Myocyte (in vitro differentiated cells): ENCODE measurements at regions not wholly inside any gene's neighbourhood (a gene's known extent, or its start where the extent isn't known, plus 50 kb on each side); places are given as distances from the start of the nearest gene placed in this dataset.
"Not testable (repeated sequence)": the region's sequence is repeated elsewhere in the genome, so short reads cannot be mapped to it uniquely, and the experiment has no call there.

Experiments used
- DNase-seq: peaks from one replicate; pipeline ENCODE4 v3.0.0-alpha.2; 2012; ENCODE audit warnings: low read depth

DNA sequence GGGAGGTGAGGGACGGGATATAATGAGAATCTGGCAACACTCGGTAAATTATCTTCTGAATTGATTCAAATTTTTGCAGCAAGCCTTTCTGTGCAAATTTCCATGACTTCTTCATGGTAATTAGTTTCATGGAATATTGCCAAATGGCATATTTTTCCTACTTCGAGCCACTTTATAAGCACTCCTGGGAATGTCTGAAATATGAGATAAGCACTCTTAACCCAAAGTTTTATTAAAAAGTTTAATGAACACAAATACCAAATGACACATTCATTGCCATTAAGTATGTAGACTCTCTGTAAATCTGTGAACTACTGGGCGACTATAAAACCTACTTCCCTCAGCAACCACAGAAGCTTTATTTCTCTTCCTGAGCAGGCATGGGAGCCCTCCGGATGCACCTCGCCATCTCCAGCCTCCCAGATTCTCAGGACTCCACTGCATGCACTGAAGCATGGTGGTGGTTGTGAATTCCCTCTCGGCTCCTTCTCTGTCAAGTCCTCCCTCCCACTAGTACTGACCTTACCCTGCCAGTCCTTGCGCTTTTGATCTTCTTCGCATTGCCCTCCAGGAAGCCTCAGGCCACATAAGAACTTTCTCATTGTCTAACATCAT, 154.4 kb upstream of the RPL34 start:
- no peak for DNase-seq

DNA sequence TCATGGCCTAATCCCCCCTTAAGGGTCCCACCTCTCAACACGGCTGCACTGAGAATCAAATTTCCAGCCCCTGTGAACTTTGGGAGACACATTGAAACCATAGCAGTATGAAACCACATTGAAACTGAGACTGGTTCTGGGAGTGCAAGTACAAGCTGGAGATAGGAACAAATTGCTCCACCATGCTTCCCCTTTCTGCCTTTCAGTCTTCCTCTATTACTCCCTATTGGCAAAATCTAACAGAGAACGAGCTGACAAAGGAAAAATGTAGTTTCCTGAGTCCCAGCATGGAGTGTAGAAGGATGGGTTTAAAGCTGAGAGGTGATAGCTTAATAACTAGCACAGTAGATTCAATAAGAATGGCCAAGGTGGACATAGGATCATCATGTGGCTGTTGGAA, 161.7 kb upstream of the RPL34 start:
- no peak for DNase-seq

DNA sequence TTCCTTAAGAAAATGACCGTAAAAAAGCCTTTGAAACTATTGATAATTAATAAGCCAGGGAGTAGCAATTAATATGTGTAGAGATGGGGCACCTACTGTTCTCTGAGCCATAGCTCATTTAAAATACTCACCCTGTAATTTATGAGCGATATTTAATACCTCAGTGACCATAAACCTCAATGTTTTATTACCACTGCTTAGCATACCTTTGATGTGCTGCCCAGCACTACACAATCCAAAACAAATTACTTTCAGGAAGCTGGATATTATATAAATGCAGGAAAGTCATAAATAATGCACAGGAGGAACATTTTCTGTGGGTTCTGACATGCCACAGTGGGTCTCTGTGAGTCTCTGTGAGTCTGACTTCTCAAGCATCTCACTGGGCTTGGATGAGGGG, 166.1 kb upstream of the RPL34 start:
- no peak for DNase-seq

DNA sequence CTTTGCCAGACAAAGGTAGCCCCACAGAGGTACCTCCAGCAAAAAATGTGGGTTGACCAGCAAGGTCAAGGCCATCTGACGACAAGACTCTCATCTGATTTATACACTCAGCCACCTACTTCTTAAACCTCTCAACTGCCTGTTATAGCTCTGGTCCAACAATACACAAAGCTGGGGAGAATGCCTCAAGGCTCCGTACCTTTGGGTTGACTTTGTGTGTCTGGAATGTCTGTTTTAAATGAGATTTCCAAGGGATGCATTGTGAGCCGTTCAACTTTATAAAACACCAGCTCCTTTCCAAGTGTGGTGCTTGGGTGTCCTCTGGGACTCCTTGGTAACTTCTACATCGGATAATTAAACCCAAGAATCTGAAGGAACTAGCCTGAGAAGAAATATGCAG, 167.0 kb upstream of the RPL34 start:
- no peak for DNase-seq

DNA sequence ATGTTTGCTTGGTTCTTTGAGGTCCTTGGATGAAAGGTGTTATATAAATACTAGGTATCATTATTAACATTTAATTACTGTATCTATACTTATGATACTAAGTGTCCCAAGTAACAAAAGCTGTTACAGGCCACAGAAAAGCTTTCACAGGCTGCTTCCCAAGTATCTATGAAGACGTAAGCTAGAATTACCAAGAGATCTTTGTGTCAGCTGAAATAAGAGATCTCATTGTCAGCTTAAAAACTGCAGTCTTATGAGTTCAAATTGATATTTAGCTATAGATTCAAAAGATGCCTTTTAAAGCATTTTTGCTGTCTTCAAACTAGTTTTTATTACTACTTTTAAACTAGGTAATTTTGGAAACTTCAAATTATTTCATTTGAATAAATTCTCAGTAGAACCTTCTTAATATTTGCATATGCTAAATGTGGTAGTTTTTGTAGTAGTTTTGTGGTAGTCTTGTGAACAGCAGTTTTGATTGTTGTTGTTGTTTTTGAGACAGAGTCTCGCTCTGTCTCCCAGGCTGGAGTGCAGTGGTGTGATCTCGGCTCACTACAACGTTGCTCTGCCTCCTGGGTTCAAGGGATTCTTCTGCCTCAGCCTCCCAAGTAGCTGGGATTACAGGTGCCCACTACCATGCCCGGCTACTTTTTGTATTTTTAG, 170.0 kb upstream of the RPL34 start:
- DNase-seq, result no peak

DNA sequence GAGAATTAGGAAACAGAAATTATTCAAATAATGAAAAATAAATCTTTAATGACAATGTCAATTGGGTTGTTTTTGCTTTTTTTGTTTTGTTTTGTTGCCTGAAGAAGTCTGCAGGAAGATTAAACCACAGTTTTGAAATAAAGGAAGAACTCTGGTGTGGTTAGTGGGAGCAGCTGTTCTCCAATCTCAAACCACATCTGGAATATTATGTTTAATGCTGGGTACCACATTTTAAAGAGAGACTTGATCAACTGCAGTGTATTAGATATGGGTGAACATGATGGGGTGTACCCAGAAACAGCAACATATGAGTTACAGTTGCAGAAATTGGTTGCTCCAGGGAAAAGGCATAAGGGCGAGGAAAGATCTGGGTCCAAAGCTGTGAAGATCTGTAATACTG, 171.2 kb upstream of the RPL34 start:
- DNase-seq, result peak; percentile 39

DNA sequence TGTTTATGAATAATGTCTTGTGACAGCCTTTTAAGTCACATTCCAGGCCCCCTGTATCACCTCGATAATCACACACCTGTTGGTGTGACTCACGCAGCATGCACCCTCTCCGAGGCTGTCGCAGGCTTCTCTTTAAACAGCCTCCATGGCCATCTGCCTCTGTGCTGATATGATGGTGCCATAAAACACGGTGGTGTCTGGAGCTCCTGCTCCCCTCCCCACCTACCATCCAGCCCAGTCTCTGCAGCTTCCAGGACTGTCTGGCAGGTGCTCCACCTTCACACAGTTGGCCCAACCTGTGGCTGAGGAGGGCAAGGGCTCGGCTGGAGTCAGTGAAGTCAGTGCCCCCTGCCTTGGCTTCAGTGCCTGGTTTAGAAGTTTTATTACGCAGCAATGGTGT, 173.8 kb upstream of the RPL34 start:
- peak; percentile 29 for DNase-seq

DNA sequence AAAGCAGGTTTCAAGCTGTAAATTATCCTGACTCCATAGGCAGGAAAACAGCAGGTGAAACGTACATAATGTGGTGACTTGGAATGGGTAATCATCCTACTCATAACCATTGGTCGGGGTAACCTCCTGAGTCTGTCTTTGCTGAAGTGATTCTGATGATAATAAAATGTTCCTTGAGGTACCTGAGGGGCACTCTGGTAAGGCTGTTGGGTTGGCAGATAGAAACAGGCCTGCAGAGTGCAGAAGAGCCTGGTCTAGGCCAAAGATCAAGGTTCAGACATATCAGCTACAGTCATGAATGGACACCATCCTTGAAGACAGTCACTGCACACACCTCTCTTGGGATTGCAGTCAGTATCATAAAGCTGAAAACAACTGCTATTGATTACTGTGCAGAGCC, 174.7 kb upstream of the RPL34 start:
- no peak for DNase-seq

DNA sequence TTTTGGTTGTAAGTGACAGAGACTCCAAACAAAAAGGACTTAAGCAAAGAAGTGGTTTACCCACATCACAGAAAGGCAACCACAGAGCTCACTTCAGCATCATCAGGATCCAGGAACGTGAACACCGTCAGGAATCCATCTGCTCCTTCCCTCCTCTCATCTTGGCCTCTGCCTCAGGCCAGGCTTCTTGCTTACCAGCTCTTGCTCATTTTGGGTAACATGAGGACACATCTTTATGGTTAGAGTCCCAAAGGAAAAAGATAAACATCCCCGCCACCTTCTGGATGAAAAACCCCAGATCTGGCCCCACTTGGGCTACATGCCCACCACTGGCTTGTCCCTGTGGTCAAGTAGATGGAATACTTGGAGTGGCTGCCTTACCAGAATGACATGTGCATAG, 176.8 kb upstream of the RPL34 start:
- DNase-seq, result peak; percentile 91

DNA sequence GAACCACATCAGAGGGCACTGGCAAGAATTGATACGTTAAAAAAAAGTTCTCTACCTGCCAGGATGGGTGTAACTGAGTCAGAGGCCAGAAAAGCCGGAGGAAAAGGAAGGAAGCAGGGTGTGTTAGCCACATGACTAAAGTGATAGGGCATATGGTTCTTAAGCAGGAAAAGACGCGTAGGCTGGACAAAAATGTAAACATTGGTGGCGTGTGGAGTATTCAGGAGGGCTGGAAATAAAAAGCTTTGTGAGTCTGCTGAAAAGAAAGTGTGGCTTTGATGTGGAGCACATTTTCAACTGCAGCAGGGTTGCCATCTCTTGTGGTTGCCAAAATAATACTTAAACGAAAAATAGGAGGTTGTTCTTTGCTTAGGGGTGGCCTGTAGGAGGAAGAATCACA, 186.5 kb upstream of the RPL34 start:
- DNase-seq, result no peak

DNA sequence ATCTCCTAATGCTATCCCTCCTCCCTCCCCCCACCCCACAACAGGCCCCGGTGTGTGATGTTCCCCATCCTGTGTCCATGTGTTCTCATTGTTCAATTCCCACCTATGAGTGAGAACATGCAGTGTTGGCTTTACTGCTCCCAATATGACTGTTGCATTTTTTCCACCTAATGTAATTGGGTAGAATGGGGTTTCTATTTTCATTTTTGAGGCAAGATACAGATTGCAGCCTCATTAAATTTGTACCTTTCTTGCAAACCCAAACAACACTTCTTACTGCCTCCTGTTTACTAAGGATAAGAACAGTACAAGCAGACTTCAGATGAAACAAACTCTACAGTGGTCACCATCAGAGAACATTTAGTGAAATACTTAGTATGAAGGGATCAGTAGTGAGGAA, 187.0 kb upstream of the RPL34 start:
- DNase-seq, result not testable (repeated sequence)

DNA sequence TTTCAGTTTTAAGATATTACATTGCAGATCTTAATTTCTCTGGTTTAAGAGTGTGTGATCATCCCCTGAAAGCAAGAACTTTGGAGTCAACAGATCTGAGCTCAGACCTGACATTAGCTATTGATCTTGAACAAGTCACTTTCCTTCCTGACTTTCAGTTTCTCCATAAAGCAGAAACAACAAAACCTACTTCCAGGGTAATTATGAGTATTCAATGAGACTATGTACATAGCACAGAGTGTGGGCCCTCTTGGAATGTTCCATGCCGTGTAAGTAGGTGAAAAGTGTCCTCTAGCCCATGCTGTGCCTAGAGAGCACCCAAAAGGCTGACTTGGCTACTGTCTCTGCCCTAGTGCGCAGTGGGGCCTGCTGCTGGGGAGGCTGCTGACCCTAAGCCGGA, 188.0 kb upstream of the RPL34 start:
- DNase-seq, result no peak

DNA sequence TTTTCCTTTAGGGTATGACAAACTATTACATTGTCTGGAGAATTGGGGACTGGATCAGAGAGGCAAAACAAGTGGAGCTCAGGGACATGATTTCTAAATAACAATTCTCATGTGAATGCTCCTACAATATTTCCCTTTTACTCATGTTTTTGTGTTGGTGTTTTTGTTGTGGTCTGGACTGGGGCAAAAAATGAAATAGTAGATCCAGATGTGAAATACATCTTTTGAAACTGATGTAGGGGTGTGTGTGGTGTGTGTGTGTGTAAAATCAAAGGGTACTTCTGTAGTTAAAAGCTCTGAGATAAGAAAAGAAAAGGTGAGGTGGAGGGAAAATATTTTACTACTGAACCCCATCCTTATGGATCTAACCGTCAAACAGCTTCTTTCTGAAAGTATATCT, 188.4 kb upstream of the RPL34 start:
- no peak for DNase-seq

DNA sequence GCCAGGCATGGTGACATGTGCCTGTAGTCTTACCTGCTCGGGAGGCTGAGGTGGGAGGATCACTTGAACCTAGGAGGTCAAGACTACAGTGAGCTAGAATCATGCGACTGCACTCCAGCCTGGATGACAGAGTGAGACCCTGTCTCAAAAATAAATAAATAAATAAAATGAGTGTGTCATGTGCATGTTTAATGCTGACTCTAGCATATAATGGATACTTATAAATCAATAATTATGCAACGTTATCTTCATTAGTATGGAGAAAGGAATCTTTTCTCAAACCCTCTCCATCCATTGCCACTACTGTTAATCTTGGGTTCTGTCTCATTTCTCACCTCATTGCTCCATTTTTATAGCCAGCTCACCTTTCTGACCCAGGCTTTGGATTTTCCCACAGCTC, 189.5 kb upstream of the RPL34 start:
- DNase-seq, result no peak

DNA sequence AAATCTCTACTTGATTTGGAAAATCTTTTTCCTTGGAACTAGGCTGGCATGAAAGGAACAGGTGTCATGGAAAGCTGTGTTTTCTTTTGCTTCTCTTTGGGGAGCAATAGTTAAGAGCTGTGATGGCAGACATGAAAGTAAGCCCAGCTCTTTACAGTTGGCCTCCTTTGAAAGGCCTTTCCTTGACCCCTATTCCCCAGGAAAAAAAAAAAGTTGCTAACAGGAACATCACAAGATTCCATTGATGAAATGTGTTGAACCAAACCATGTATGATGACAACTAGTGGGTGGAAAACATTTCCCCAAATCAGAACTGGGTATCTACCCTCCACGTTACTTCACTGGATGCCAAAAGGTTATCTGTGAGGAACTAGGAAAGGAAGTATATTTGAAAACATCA, 190.7 kb upstream of the RPL34 start:
- no peak for DNase-seq

DNA sequence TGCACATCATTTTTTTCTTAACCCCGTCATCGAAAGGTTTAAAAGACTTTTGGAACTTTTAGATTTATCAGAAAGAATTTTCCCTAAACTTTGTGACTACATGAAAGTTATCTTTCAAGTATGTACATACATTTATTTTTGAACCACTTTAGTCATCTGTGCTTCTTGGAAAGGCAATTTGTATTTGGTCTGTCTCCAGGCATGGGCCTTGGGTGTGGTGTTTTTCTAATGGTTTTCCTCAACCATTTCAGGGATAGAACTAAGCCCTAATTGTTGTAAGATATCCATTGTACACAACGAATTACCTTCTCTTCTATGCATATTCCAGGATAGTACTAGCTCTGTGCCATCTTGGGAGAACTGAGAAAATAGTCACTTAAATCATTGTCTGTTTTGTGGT, 191.5 kb upstream of the RPL34 start:
- DNase-seq, result no peak

DNA sequence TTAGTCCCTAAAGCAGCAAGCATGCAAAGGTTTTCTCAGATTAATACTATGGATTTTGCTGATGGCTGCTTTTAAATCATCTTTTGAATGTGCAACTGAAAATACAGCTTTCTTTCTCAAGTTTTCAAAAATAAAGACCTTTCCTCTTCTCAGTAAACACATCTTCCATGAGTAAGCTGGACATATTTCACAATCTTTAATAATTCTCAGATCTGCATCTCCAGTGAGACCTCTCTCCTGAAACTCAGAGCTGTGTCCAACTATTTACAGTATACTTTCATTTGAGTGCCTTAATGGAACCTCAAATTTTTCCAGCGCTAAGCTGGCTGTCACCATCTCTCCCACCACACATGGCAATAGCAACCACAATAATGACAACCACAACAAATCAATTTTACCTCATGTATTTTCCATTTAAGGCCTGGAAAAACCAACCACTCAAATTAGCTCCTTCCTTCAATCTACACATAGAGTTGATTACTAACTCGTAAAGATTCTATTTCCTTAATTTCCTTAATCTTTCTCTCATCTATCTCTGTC, 192.4 kb upstream of the RPL34 start:
- no peak for DNase-seq

DNA sequence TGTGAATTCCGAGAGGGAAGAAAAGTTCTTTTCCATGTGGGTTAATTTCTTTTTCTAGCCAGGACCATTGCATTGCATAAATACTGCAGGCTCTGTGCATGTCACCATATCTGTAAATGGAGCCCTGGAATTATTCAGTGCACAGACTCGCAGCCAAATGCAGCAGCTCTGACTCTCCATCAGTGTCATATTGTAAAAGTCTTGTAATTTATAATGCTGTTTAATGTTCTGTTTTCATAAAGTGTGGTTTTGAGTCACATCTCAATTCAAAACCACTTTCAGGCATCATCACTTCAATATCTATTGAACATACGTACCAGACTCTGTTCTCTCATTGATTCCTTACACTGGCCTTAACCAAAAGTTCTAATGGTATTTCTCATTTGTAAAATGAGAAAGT, 193.9 kb upstream of the RPL34 start:
- DNase-seq, result peak; percentile 7

DNA sequence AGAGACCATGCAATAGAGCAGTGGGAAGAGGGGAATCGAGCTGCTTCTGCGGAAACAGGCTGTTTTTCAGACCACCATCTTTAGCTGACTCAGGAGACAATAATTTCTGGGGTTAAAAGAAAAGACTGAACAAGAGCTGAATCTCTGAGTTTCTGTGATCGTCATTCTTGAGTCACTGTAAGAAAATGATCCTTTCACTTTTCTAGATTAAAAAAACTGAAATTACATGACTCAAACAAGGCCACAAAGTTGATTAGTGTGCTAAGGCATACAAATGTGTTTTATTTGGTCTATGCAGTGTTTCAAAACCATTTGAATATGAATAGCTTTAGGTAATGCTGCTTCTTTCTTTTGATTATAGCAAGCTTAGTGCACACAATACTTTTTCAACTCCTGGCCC, 194.4 kb upstream of the RPL34 start:
- DNase-seq, result peak; percentile 52

DNA sequence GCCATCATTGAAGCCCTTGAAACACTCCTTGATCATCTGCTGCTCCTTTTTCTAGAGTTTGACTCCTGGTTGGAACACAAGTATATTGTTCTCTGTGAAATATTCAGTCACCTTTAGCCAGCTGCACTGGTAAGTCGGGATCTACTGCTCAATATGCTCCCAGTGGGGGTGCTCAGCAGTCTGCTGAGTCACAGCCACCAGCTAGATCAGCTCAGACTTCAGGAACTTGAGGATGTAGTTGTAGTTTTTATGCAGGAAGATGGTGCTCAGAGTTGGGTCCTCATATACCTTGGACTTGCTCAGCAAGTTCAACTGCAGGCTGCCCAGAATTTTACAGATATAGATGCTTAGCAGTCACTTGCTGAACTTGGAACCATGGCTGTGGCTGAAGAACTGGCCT, 202.5 kb upstream of the RPL34 start:
- DNase-seq, result peak; percentile 23

DNA sequence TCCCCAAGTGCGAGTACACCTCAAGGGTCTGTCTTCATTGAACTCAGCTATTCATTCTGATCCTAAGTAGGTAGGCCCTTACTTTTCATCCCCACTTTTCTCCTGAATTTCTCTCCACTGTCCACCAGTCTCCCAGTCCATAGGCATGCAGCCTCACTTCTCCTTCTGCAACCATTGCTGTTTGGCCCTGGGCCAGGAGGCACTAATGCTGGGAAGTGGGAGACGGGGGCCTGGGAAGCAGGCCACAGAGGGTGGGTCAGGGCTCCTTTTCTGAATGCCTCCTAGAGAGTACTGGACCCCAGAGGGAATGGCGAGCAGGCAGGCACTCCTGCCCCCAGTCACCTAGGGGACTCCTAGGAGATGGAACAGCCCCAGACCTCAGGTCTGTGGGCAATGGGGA, 203.5 kb upstream of the RPL34 start:
- no peak for DNase-seq

DNA sequence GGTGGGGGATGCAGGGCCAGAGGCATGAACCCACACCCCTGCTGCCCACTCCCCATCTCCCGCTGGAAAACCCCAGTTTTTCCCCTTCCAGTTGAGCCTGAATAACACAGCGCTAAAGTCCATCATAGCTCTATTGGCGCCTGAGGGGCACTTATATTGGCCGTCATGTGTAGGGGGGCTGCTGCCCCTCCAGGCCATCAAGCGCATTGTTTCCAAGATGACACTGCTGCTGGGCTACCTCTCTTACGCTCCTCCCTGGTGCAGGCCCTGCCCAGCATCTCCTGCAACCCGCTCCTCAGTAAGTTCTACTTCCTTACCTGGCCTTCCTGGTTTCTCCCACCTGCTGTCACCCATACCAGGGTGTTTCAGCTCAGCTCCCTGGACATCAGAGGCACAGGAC, 205.0 kb upstream of the RPL34 start:
- no peak for DNase-seq

DNA sequence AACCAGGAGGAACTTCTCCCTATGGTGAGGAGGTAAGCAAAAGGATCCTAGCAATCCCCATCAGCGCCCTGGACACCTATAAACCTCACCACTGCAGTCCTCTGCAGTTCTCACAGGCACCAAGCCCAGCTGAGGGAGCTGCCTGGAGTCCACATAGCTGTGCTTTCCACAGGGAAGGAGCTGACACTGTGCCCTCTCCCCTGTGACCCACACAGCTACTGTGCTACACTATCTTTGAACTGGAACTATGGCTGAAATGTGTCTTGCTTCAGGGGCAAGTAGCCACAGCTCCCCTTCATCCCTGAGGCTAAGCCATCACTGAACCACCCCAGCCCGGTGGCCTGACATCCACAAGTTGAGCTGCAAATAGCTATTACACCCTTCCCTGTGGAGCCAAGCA, 208.5 kb upstream of the RPL34 start:
- DNase-seq, result no peak
